Stimulated activated CD4-positive, alpha-beta T cell treated with anti-CD3 and anti-CD28 coated beads, Interleukin-4, amount 100 ng/mL, for 4 hours (primary cell): ENCODE measurements at regions not wholly inside any gene's neighbourhood (a gene's known extent, or its start where the extent isn't known, plus 50 kb on each side); places are given as distances from the start of the nearest gene placed in this dataset.

Experiments used
- DNase-seq, 2 experiments: peaks; one replicate each; pipeline ENCODE4 v3.0.0-alpha.2; 2020

DNA sequence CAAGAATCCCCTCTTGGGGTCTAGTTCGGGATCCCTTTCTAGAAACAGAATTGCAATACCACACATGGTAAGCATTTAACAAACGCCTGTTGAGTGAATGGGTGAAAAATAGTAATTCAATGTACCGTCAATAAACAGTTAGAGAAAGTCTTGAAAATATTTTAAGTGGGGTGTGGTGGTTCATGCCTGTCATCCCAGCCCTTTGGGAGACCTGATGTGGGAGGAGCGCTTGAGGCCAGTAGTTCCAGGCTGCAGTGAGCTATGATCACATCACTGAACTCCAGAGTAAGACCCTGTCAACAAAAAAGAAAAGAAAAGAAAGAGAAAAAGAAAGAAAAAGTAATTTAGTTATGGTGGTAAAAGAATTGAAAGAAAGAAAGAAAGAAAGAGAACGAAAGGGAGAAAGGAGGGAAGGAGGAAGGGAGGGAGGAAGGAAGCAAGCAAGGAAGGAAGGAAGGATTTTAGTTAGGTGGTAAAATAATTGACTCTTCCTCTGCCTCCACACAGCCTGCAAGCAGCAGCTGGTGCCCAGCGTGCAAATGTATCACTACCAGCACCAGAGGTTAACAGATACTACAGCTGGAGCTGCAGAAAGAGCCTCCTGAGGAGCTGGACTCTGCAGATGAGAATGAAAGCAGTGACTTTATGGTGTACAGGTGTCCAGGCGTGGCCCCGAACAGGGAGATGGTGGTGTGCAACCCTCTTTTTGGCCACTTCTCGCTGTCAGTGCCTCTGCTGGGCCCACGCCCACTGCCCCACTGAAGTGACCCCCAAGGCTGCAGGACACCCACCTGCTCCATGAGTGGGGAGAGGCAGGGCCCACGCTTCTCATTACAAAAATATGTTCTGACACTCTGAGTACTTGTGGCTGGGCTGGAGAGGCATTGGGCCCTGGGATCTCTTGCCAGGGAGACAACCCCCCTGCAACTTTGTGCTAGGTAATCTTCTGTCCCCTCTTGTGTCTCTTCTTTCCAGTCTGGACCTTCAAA is 135.4 kb downstream of the BAMBI start:
- no peak for DNase-seq

- DNase-seq = no peak
These were observed 138.4 kb downstream of the BAMBI start for GRCh38 chr10:28815681-28816080.

DNA sequence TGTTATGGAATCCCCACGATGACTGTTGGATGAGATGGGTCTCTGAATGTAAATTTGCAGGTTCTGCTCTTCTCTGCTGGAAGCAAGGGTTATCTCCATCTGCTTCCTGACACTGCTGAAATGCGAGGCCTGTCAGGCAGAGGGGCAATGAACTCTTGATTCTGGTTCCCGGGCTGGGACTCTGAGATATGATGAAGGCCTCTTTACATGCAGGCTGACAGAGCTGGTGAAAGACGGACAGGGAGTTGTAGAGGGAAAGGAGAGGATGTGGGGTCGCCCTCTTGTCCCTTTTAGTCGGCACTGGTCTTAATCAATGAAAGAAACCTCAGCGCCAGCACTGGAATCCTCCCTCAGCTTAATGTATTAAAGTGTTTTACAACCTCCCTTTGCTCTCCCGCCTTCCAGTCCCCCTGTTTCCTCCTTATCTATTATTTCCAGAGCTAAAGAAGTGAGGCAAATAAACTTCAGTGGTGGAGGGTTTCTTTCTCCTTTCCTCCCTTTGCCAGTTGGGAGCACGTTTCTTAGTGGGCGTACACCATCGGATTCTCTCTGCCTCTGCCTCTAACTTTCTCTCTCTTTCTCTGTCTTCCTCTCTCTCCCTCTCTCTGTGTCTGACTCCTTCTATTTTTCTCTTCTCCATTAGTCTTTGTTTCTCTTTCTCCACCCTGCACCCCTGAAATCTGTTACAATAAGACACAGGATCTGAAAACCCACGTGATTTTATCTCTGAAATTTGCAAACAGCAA is 145.6 kb downstream of the BAMBI start:
- DNase-seq = no peak

- no peak for DNase-seq
These were observed 146.3 kb downstream of the BAMBI start for GRCh38 chr10:28823501-28824075.

DNA sequence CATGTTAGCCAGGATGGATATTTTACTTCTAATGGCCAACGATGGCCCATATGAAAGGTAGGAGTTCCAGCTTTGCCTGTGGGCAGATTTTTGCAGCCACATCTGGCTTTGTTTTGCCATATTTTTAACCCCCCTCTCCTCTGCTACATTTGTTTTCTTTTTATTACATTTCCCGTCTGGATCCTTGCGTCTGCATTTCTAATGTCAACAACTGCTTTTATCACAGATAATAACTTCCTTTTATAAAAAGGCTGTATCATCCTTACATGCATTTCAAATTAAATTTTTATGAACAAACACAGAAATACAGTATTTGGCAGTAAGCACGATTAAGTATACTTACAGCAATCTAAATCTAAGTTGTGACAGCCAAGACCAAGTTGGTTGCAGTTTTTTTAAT is 156.0 kb downstream of the BAMBI start:
- DNase-seq = no peak

GRCh38 chr10:28836435-28836743 is 159.1 kb downstream of the BAMBI start:
- DNase-seq = no peak

DNA sequence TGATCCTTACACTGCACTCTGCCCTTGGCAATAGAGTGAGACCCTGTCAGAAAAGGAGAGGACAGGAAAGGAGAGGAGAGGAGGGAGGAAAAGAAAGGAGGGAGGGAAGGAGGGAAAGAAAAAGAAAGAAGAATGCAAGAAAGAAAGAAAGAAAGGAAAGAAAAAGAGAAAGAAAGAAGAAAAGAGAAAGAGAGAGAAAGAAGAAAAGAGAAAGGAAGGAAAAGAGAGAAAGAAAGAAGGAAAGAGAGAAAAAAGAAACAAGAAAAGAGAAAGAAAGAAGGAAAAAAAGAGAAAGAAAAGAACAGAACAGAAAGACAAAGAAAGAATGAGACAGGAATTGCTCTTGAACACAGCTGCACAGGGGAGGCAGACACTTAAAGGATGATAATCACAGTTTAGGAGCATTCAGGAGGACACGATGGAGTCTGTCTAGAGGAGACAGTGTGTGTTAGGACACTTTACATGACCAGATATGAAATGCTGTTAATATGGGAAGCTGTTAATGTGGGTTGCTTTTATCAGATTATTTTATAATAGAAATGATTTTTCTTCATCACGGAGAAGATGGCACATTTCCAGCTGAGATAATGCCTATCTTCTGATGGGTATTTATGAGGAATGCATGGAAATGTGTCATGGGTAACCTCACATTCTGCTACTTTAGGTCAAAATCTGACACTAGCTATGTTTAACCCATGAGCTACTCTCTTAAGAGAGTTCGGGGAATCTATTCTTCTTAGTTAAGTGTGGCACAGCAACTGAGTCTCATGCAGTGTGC is 160.5 kb downstream of the BAMBI start:
- DNase-seq = no peak

DNA sequence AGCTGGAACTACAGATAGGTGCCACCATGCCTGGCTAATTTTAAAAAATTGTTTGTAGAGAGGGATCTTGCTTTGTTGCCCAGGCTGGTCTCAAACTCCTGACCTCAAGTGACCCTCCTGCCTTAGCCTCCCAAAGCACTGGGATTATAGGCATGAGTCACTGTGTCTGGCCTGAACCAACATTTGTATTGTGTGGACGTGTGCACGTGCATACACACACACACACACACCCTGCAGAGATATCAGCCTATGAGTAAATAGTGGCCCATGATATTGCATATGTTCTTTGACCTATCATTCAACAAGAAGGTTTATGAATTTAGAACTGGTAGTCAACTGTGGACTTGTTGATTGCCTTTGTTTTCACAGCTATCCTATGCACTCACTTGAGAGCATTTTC is 161.6 kb downstream of the BAMBI start:
- no peak for DNase-seq

DNA sequence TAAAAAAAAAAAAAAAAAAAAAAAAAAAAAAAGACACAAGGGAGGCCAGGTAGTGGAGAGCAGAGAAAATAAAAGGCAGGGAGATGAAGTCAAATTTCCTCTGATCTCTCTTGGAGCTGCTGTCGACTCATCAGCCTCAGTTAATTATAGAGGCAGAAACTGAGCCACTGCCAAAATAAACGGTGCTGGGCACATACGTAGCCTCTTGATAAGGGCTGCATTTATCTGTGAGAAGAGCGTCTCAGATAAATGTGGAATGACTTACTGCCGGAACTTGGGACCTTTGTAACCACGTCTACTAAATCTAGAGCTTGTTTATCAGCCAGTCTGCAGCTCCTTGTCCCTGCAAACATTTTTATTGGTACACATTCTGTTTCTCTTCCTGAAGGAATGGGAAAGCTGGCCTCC is 162.3 kb downstream of the BAMBI start:
- DNase-seq = no peak

DNA sequence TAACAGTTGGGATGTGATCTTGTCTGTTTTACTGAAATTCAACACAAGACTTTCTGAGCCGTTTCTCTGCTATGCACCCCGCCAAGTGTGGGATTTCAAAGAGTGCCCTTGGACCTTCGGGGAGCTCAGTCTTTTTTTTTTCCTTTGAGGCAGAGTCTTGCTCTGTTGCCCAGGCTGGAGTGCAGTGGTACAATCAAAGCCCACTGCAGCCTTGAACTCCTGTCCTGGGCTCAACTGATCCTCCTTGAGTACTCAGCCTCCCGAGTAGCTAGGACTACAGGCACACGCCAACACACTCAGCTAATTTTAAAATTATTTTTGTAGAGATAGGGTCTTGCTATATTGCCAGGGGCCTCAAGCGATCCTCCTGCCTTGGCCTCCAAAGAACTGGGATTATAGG is 162.9 kb downstream of the BAMBI start:
- no peak for DNase-seq

DNA sequence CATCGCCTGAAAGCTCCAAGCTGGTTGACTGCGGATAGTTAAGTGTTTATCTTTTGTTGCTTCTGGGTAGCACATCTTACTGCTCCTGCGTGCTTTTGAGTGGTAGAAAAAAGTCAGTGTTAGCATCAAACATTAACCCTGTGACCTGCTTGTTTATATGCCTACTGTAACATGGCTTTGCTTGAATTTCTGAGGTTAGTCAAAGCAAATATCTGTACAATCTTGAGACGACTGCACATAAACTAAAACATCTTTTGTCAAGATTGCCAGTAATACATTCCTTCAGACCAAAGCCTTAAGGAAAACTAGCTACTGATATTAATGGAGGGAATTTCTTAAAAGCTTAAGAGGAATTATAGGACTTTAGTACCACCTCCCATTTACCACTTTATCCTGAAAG is 163.7 kb downstream of the BAMBI start:
- no peak for DNase-seq

- no peak for DNase-seq
These were observed 164.3 kb downstream of the BAMBI start for GRCh38 chr10:28841625-28842024.

- no peak for DNase-seq
These were observed 165.0 kb downstream of the BAMBI start for GRCh38 chr10:28842321-28842720.

GRCh38 chr10:28845009-28845682 is 167.8 kb downstream of the BAMBI start:
- no peak for DNase-seq

- no peak for DNase-seq
These were observed 172.0 kb downstream of the BAMBI start for GRCh38 chr10:28849309-28849708.

GRCh38 chr10:28849821-28850220 is 172.5 kb downstream of the BAMBI start:
- no peak for DNase-seq

DNA sequence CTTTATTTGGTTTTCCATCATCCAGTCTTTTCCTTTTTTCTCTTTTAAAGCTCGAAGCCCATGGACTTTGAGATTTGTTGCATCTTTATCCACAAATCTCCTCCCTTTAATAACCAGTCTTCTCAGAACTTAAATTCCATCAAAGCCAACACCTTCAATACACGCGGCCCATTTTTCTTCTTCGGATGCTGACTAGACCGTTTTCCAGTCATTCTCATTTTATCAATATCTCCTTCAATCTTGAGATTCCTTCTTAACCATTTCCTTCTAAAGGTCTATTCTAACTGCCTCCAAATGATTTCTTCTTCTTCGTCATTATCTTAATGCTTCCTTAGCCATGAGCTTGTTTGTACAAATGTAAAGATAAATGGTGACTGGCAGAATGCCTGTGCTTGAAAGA is 173.5 kb downstream of the BAMBI start:
- DNase-seq = no peak

DNA sequence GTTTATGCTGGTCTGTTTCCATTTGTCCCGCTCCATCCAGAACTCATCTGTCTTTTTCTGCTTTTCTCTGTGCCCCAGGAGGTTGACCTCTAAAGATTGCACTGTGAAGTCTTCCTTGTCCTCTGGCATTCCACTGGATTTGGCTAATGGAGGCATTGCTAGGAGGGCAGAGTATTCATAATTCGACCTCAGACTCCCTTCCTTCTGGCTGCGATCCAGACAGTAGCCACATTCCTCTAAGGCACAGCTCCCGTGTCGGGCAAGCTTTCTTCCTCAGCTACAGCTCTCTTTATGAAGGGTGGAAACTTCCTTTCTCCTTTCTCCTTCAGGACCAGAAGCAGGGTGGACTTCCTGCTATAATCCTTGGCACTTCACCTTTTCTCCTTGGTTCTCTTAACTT is 175.9 kb downstream of the BAMBI start:
- DNase-seq = no peak

DNA sequence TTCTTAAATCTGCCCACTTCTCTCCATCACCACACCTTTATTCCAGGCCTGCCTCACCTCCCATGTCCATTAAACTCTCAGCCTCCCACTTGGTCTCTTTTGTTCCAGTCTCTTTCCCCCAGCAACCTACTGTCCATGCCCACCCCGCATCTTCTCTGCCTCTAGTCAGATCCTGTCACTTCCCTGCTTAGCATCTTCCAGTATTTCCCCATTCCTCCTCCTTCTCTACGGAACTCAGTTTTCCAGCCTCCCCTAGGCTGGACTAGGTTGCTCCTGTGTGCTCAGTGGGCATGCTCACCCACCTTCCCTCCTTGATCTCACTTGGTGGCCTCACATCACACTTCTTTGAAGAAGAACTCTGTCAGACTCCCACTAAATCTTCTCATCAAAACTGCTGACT is 179.8 kb downstream of the BAMBI start:
- no peak for DNase-seq

DNA sequence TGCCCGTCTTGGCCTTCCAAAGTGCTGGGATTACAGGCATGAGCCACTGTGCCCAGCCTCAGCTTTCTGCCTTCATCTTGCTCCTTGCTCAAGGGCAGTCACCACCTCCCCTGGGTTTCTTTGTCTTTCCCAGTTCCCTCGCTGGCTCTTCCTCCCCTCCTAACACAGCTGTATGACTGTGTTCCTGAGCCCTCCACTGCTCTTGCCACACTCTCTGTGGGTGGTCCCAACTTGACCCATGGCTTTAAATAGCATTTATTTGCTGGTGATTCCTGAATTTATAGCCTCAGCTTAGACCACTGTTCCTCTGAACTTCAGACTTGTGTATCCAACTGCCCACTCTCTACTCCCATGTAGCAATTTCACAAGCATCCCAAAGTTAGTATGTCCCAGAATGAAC is 181.3 kb downstream of the BAMBI start:
- DNase-seq = no peak

GRCh38 chr10:28859791-28860190 is 182.5 kb downstream of the BAMBI start:
- DNase-seq = no peak

GRCh38 chr10:28862219-28862618 is 184.9 kb downstream of the BAMBI start:
- DNase-seq = no peak
